ENCODE measurements at regions not wholly inside any gene's neighbourhood (a gene's known extent, or its start where the extent isn't known, plus 50 kb on each side); places are given as distances from the start of the nearest gene placed in this dataset.
A peak's percentile ranks its signal among the peaks of the same experiment; 100 is the strongest.

GRCh38 chr6:132868057-132868456 is 53.7 kb downstream of the RPS12 start:
- Mint-ChIP-seq H3K27me3 (ENCODE audit: low read depth) (no peaks in the 10 kb centered on the region), H3K4me3 (no peak overlapping the region), H3K27ac (no peak overlapping the region), H3K9me3 (no peaks in the 10 kb centered on the region), H3K4me1 (peaks cover 11% of the 10 kb centered on the region), H3K36me3 (ENCODE audit: low read depth) (no peaks in the 10 kb centered on the region)
- no peak for TF ChIP-seq CTCF (IDR thresholded peaks at IDR 0.05; ENCODE audit: unreplicated experiment in 3 of 3)

- H3K4me1 Mint-ChIP-seq, result no peaks in the 10 kb centered on the region
- no peak for TF ChIP-seq CTCF (IDR thresholded peaks at IDR 0.05; ENCODE audit: unreplicated experiment in 3 of 3)
- no peak overlapping the region for H3K27ac Mint-ChIP-seq
- H3K27me3 Mint-ChIP-seq (ENCODE audit: low read depth), result no peaks in the 10 kb centered on the region
- H3K9me3 Mint-ChIP-seq, result peaks cover 8% of the 10 kb centered on the region
- H3K4me3 Mint-ChIP-seq, result no peak overlapping the region
- peaks cover 7% of the 10 kb centered on the region for H3K36me3 Mint-ChIP-seq (ENCODE audit: low read depth)
Measured at GRCh38 chr6:132872923-132873322, 58.6 kb downstream of the RPS12 start.

GRCh38 chr6:132877003-132877402 is 62.6 kb downstream of the RPS12 start:
- no peak overlapping the region for H3K27ac Mint-ChIP-seq
- no peak for TF ChIP-seq CTCF (IDR thresholded peaks at IDR 0.05; ENCODE audit: unreplicated experiment in 3 of 3)
- H3K4me1 Mint-ChIP-seq, result no peaks in the 10 kb centered on the region
- no peak overlapping the region for H3K4me3 Mint-ChIP-seq
- H3K36me3 Mint-ChIP-seq (ENCODE audit: low read depth), result peaks cover 8% of the 10 kb centered on the region
- H3K9me3 Mint-ChIP-seq, result peaks cover 9% of the 10 kb centered on the region
- no peaks in the 10 kb centered on the region for H3K27me3 Mint-ChIP-seq (ENCODE audit: low read depth)

- Mint-ChIP-seq H3K4me3 (no peak overlapping the region), H3K4me1 (no peaks in the 10 kb centered on the region), H3K27me3 (ENCODE audit: low read depth) (no peaks in the 10 kb centered on the region), H3K9me3 (peaks cover 8% of the 10 kb centered on the region), H3K36me3 (ENCODE audit: low read depth) (no peaks in the 10 kb centered on the region), H3K27ac (no peak overlapping the region)
- no peak for TF ChIP-seq CTCF (IDR thresholded peaks at IDR 0.05; ENCODE audit: unreplicated experiment in 3 of 3)
Measured at GRCh38 chr6:132887204-132887603, 72.8 kb downstream of the RPS12 start.

GRCh38 chr6:132888701-132889100 is 74.3 kb downstream of the RPS12 start:
- no peaks in the 10 kb centered on the region for H3K27me3 Mint-ChIP-seq (ENCODE audit: low read depth)
- H3K36me3 Mint-ChIP-seq (ENCODE audit: low read depth), result no peaks in the 10 kb centered on the region
- no peak for TF ChIP-seq CTCF (IDR thresholded peaks at IDR 0.05; ENCODE audit: unreplicated experiment in 3 of 3)
- H3K4me3 Mint-ChIP-seq, result no peak overlapping the region
- peaks cover 8% of the 10 kb centered on the region for H3K9me3 Mint-ChIP-seq
- no peaks in the 10 kb centered on the region for H3K4me1 Mint-ChIP-seq
- no peak overlapping the region for H3K27ac Mint-ChIP-seq

GRCh38 chr6:132892929-132893771 is 78.8 kb downstream of the RPS12 start:
- H3K4me3 Mint-ChIP-seq, result no peak overlapping the region
- H3K9me3 Mint-ChIP-seq, result peaks cover 8% of the 10 kb centered on the region
- no peaks in the 10 kb centered on the region for H3K36me3 Mint-ChIP-seq (ENCODE audit: low read depth)
- TF ChIP-seq CTCF (IDR thresholded peaks at IDR 0.05; ENCODE audit: unreplicated experiment in 3 of 3), result no peak
- peak overlapping the region in 1 of 3 experiments; percentile 20 for H3K27ac Mint-ChIP-seq
- peaks cover 14% of the 10 kb centered on the region for H3K4me1 Mint-ChIP-seq
- no peaks in the 10 kb centered on the region for H3K27me3 Mint-ChIP-seq (ENCODE audit: low read depth)
